Middle frontal gyrus (tissue), 1 donor: ENCODE measurements at regions not wholly inside any gene's neighbourhood (a gene's known extent, or its start where the extent isn't known, plus 50 kb on each side); places are given as distances from the start of the nearest gene placed in this dataset.
"Not testable (repeated sequence)": the region's sequence is repeated elsewhere in the genome, so short reads cannot be mapped to it uniquely, and the experiment has no call there.

Experiments
- DNase-seq: peaks from one replicate; pipeline ENCODE4 v3.0.0-alpha.2; 2015; ENCODE audit warnings: low spot score; ENCODE audit errors: extremely low spot score

GRCh38 chr4:111391829-111392228 lies 753.4 kb upstream of the FAM241A start:
- no peak for DNase-seq

GRCh38 chr4:111393781-111394180 lies 751.5 kb upstream of the FAM241A start:
- DNase-seq = no peak

- no peak for DNase-seq
These were observed 746.3 kb upstream of the FAM241A start for GRCh38 chr4:111398906-111399330.

- no peak for DNase-seq
These were observed 745.6 kb upstream of the FAM241A start for GRCh38 chr4:111399623-111400022.

- peak; percentile 76 for DNase-seq
These were observed 744.5 kb upstream of the FAM241A start for GRCh38 chr4:111400741-111401140.

- DNase-seq = no peak
These were observed 740.6 kb upstream of the FAM241A start for GRCh38 chr4:111404673-111405072.

GRCh38 chr4:111405989-111406388 lies 739.3 kb upstream of the FAM241A start:
- DNase-seq = no peak

GRCh38 chr4:111410571-111410970 lies 734.7 kb upstream of the FAM241A start:
- DNase-seq = no peak

GRCh38 chr4:111417521-111417920 lies 727.7 kb upstream of the FAM241A start:
- DNase-seq = no peak

- DNase-seq = no peak
These were observed 711.8 kb upstream of the FAM241A start for GRCh38 chr4:111433441-111433840.

GRCh38 chr4:111434586-111434985 lies 710.7 kb upstream of the FAM241A start:
- DNase-seq = no peak

GRCh38 chr4:111435986-111436744 lies 709.1 kb upstream of the FAM241A start:
- DNase-seq = no peak

- DNase-seq = no peak
These were observed 703.6 kb upstream of the FAM241A start for GRCh38 chr4:111441687-111442086.

GRCh38 chr4:111444836-111445235 lies 700.4 kb upstream of the FAM241A start:
- not testable (repeated sequence) for DNase-seq

- no peak for DNase-seq
These were observed 695.6 kb upstream of the FAM241A start for GRCh38 chr4:111449657-111450056.

GRCh38 chr4:111450867-111451266 lies 694.4 kb upstream of the FAM241A start:
- no peak for DNase-seq

GRCh38 chr4:111453216-111453615 lies 692.0 kb upstream of the FAM241A start:
- no peak for DNase-seq

- DNase-seq = no peak
These were observed 690.3 kb upstream of the FAM241A start for GRCh38 chr4:111454961-111455360.

- DNase-seq = no peak
These were observed 680.8 kb upstream of the FAM241A start for GRCh38 chr4:111464251-111465045.

- no peak for DNase-seq
These were observed 678.2 kb upstream of the FAM241A start for GRCh38 chr4:111466811-111467604.

- no peak for DNase-seq
These were observed 670.3 kb upstream of the FAM241A start for GRCh38 chr4:111475001-111475400.

GRCh38 chr4:111475666-111476065 lies 669.6 kb upstream of the FAM241A start:
- DNase-seq = no peak
